ENCODE measurements at regions not wholly inside any gene's neighbourhood (a gene's known extent, or its start where the extent isn't known, plus 50 kb on each side); places are given as distances from the start of the nearest gene placed in this dataset.
A peak's percentile ranks its signal among the peaks of the same experiment; 100 is the strongest.

DNA sequence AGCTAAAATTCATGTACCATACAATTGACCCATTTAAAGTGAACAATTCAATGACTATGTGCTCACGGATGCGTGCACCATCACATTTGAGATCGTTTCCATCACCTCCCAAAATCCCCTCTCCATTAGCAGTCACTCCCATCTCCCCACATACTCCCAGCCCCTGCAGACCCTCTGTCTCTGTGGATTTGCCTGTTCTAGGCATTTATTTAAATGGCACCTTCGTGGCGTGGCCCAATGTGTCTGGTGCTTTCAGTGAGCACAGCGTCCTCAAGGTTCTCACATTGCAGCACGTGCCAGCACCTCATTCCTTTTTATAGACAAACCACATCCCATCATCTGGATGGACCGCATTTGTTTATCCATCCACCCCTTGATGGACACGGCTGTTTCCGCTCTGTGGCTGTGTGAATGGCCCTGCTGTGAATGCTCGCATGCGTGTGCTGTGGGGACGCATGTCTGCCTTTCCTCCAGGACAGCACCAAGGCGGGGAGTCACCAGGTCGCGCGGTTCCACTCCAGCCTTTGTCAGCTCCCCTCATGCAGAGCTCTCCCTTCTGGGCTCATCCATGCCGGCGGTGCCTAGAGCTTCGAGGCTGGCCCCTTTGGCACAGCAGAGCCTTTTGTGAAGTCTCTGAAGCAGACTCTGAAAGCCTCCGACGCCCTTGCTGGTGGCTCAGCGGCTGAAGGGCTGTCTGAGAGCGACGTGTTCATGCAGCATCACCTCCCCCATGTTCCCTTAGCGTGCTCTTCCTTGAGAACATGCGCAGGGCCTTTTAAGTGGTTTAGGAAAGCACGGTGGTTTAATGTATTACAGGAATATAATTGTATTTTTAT is 184.4 kb downstream of the KIF26A start:
- no peak for DNase-seq

DNA sequence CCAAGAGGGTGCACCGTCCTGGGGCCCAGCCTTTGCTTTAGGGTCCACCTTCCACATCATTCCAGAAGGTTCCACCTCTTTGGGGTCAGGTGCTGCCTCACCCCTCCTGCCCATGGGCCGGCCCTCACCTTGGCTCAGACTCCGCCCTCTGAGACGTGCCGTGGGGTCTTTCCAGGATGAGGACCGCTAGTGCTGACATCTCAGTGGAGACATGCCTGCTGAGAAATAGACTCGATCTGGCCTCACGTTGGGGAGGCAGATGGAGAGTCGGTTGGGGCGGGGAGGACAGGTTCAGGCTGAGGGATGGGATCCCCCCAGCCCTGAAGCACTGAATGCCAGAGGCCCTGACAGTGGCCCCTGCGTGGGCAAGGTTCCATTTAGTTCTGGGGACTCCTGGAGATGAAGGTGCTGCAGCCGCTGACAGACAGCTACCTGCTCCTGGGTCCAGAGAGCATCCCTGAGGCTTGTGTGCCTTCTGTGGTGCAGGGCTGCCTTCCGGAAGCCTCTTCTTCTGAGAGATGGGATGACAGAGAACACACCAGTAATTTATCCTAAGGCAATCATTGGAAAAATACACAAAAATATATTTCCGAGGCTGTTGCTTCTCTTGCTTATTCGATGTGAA is 185.3 kb downstream of the KIF26A start:
- no peak for DNase-seq

DNA sequence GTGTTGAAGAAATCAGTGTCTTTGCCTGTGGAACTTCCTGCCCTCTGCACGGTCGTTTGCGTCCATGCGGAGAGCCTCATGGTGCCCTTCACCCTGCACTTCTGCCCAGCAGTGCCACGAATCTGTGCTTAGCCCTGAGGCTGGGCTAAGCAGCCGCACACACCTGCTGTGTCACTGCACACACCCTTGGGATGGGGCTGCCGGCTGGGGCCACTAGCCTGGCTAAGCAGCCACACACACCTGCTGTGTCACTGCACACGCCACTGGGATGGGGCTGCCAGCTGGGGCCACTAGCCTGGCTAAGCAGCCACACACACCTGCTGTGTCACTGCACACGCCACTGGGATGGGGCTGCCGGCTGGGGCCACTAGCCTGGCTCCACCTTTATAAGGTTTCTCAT is 188.5 kb downstream of the KIF26A start:
- no peak for DNase-seq

DNA sequence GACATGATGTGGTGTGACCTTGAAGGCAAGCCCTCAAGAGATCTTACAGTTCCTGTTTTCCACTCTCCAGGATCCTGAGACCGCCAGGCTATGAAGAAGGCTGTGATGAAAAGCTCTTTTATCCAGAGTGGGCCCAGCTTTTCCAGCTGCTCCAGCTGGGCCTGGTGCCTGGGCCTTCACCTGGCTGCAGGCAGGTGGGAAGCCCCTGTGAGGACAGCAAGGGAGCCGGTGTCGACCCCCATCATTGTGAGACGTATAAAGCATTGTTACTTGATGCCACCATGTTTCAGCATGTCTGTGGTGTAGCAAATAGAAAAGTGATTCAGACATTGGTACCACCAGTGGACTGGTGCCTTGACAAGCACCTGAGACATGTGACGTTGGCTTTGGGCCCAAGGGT is 190.2 kb downstream of the KIF26A start:
- DNase-seq, result no peak

DNA sequence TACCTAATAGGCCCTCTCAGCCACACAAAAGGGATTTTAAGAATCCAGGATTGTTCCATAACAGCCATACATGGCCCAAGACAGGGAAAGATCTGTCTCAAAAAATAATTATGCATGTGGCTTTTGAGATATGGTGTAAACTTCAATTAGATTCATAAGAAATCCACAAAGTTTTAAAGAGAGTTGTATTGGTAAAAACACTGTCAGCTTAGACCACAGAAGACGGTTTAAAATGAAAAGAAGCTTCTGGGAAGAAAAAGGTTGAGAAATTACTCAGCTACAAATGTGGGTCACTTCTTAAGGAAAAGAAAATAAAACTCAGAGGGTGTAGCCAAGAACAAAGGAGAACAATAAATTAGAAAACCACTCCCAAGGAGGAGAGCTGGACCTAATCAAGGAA is 191.4 kb downstream of the KIF26A start:
- no peak for DNase-seq

DNA sequence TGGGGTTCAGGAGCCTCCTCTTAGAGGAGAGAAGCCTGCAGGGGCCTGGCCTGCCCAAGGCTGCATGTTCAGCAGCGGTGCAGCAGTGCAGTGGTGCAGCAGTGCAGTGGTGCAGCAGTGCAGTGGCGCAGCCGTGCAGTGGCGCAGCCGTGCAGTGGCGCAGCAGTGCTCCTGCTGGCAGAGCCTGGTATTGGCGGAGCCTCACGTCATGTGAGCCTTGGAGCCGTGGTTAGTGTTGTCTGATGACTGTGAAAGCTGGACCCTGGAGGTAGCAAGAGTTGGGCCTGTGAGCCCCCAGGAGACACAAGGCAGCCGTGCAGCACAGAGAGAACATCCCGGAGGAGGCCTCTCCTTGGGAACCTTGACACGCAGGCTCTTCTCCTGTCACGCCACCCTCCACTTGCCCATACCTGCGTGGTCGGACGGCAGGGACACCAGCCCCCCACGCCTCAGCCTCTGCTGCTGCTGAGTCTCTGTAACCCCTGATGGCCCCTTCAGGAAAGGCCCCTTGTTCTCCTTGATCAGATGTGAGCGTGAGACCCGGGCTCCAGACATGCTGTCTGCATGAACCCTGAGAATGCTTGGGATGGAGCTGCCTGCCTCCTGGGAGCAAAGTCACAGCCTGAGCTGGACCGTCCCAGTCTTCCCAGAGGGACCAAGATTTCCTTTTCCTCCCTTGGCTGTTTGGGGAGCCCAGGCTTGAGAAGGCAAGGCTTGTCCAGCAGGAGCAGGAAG is 193.7 kb downstream of the KIF26A start:
- no peak for DNase-seq

DNA sequence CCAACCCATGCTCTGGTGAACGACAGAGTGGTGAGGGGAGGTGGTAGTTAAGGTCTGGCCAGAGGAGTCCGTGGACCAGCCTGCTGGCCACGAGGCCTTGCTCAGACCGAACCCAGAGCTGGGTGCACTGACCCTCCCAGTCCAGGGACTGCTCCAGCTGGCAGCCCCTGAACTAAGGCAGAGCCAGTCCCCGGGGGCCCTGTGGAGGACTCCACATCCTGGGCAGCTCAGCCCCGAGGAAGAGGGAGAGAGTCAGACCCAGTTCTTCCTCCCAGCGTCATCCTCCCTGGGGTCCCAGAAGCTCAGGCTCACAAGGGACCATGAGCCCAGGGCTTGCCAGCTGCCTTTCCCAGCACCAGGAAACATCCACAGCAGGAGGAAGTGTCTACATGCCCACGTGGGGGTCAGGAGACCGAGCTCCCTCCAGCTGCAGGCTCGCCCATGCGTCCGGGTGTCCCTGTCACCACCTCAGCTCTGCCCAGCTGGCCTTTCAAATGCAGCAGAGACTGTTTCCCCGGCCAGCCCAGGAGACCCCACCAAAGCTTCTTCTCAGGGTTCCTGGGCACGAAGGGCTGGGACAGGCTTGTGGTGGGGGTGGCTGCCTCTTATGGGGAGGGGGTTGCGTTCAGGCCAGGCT is 194.4 kb downstream of the KIF26A start:
- DNase-seq, result no peak

DNA sequence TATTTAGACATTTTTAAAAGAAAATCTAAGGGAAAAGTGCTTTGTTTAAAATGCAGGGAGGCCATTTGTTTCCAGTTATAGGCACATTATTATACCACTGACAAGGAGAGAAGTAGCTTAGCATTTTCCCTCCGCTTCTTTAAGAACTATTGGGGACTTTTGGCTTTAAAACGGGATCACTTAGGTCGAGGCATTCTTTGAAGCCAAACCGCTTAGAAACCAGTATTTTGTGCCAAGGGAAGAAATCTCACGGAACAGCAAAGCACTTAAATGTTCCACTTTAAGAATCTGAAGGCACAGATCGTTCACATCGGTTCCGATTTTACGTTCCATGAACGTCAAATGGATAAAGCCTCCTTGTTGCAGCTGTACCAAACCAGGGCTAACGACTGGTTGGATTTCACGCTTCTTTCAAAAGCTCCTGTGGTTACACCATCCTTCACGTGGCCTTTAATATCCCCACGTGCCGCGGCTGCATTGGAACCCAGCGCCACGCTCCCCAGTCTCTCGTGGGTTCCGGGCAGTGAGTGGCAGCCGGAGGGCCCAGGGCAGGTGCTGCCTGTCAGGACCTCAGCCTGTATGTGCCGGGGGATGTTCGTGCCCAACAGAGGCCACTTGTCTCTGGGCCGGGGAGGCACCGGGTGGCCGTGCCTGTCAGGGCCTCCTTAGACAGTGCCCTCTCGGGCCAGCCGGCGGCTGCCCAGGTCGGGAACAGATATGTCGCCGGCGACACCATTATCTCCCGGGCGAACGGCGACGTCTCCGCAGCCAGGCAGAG is 195.4 kb downstream of the KIF26A start:
- no peak for DNase-seq

DNA sequence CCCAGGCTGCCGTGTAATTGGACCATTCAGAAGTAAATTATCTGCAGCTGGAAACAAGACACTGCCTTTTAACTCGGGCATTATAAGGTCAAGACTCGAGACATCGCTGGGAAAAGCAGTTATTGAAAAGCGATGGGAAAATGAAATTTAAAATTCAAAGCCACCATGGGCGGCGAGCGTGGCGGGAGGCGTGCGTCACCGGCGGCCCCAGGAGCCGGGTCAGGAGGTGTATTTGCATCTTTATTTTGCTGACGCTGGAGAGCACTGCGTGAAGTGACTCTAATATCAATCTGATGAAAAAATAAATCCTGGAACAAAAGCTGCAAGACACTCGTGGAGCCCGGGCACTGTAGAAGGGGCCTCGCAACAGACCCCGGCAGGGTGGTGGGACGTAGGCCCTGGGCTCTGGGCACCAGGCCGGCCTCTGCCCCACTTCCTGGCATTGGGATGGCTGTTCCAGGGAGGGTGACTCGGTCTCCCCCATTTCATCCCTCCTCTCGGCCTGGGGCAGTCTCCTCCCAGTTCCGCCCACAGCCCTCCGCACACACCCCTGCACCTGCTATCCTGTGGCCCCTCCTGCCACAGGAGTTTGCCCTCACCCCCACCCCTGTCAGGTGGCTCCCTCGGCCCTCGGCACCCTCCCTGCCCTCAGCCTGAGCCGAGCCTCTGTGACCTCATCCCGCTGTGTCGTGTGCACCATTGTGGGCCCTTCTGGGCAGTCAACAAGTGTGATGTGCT is 196.2 kb downstream of the KIF26A start:
- DNase-seq, result no peak

DNA sequence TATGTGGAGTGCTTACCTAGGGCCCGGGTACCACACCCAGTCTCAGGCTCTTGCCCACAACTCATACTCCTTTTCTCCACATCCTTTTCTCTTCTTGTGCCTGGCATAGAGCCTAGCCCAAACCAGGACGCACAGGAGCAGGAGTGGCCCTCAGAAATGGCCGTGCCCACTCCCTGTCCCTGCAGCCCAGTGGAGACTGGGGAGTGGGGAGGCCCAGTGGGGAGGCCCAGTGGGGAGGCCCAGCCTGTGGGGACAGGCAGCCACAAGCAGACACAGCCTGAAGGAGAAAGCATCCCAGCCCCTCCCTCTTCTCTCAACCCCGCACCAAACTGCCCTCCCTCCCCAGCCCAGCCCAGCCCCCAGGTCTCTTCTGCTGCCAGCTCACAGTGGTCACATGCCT is 196.8 kb downstream of the KIF26A start:
- DNase-seq, result no peak

DNA sequence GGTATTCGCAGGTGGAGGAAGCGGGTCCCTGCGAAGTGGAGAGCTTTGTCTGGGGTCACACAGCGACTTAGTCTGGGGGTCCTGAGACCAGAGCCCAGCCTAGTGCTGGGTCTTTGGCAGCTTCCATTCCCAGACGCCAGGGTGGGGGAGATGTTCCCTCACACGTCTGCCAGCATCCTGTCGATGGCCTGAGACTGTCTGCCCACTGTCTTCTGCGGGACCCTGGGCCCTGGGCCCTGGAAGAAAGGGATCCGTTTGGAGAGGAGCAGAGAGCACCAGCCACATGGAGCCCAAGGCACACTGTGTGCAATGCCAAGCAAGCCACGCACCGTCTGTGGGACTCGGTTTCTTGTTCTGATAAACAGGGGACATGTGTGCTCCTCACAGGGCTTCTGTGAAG is 197.2 kb downstream of the KIF26A start:
- no peak for DNase-seq

DNA sequence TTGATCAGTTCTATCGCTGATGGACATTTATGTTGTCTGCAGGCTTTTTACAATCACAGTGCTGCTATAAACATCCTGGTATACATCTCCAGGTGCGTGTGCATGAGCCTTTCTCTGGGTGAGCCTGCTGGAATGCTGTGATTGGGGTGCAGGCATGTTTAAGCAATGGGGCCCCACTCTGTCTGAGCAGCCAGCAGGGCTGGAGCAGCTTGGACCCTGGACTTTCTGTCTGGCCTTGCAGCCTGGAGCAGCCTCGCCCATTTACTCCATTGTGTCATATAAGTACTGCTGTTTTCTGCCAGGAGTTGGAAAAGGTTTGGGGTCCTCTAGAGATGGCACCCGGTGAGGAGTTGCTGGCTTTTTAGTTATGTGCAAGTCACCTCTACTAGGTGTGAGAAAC is 199.0 kb downstream of the KIF26A start:
- no peak for DNase-seq

DNA sequence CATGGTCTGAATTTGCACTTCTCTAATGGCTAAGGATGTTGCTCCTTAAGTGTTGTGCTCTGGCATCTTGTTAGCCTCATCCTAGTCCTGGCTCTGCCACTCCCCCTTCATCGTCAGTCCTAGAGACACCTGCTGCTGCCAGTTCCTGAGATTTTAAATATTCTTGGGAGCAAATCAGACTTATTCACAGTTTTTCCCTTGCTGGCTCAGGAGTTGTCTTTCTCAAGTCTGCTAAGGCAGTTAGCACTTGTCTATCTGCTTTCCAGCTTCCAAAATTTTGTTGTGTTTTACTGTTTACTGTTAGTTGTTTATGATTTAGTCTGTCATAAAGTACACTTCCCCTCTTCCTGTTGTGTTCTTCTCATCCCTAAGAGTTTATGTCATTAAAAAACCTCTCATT is 201.0 kb downstream of the KIF26A start:
- no peak for DNase-seq

DNA sequence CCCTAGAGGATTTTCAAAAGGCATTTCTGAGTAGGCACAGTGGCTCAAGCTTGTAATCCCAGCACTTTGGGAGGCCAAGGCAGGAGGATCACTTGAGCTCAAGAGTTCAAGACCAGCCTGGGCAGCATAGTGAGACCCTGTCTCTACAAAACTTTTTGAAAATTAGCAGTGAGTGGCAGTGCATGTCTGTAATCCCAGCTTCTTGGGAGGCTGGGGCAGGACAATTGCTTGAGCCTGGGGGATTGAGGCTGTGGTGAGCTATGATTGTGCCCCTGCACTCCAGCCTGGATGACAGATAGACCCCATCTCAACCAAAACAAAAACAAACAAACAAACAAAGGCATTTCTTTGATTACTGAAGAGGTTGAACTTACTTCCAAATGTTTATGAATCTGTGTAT is 201.4 kb downstream of the KIF26A start:
- DNase-seq, result no peak

DNA sequence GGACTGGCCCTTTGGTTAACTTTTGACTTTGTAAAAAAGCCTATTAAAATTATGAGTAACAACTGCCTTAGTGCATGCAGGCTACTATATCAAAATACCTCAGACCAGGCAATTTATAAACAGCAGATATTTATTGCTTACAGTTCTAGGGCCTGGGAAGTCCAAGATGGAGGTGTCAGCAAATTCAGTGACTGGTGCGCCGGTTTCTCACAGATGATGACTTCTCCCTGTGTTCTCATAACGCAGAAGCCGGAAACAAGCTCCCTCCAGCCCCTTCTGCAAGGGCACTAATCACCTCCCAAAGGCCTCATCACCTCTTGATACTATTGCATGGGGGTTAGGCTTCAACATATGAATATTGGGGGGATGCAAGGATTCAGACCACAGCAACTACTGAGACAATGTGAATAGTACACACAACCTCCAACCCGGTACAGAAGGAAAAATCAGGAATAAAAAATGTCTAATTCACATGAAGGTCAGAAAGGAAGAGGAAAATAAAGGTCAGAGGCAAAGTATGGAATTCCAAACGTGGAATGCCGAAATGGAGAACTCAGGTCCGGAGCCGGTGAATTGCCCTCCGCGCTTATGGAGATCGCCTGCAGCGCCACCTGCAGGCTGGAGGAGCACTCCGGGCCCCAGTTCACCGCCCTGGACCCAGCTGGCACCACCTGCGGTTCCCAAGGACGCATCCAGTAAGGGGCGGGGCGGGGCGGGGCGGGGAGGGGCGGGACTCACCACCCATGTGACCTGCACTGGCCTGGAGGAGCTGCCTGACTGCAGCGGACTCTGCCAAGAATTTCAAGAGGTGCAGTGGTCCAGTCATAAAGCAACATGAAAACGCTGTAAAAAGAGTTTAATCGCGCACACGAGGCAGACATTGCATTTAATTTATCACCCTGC is 203.4 kb downstream of the KIF26A start:
- peak; percentile 52 for DNase-seq

DNA sequence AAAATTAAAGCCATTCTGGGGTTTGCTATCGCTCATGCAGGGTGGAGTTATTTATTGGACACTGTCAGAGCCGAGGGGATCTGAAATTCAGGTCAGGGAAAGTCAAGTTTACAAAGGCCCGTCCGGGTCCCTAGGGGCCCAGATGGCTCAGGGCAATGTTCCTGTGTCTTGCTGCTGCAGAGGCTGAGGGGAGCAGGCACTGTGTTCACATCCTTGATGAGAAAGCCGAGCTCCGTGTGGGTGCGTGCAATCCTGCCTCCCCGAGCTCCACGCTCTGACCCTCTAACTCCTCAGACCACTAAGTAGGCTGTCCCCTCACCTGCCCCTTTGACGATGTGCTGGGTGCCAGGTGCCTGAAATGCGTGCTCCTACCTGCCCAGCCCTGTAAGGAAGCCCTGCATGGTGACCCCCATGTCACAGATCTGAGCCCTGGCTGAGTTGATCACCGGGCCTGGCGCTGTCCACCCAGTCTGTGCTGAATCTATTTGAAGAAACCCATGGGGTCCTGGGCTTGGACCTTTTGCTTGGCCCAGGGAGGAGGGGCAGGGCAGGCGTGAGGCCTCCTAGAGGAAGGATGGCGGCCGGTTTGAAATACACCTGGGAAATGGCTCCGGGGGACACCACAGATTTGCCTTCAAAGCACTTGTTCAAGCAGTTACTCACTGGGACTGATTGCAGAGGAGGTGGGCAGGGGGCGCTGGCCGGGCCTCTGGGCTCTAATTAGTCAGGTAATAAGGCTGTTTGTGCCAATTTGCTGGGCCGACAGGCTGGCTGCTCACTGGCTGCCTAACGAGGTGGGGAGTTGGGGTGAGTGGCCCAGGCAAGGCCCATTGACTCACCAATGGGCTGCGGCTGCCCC is 204.3 kb downstream of the KIF26A start:
- no peak for DNase-seq

DNA sequence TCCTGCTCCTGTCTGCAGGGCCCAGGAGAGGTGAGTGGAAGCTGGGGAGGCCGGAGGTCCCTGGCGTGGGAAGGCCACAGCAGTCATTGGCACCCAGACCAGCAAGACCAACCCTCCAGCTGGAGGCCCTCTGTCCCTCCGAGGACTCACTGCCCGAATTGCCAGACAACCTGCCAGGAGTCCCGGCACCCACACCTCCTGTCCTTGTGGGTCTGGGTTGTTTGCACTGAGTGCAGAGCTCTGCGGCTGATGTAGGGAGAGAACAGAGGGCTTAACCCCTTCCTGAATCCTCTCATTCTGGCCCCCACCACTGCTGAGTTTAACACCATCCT is 204.9 kb downstream of the KIF26A start:
- no peak for DNase-seq

DNA sequence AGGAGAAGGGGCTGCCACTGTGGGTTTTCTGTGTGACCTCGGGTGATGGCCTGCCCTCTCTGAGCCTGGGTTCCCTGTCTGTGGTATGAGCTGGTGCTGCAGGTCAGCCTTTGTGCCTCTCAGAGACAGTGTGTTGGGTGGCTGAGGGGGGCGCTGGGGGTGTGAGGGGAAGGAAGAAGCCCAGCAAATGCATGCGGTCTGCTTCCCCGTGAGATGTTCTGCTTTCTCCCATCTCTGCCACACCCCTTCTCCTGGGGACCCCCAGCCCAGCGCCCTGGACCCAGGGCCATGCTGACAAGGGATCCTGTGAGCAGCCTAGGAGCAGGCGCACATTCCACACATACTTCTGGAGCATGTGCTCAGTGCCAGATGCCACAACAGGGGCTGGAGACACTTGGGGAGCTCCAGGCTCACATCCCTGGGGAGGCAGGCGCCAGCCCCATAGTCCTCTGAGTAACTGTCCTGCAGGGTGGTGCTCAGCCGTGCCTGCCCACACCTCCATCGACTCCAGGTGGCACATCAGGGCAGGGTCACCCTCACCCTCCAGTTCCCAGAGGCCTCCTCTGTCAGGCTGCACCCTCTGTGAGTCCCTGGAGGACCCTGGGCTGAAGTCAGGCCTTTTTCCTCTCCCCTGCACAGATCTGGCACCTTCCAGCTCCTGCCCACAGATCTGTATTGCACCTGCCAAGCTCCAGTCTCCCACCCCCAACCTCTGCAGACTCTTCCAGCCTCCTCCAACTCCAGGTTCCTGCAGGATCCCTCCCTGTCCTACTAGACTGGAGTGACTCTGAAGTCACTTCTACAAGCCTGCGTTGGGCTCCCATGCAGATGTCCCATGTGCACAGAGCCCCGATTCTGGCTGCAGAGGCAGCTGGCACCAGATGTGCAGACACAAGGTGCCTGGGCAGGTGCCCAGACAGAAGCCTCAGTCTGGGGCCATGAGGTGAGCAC is 205.6 kb downstream of the KIF26A start:
- DNase-seq, result no peak
